Transverse colon (tissue), 4 donors: ENCODE measurements at regions not wholly inside any gene's neighbourhood (a gene's known extent, or its start where the extent isn't known, plus 50 kb on each side); places are given as distances from the start of the nearest gene placed in this dataset.

Experiments
- DNase-seq: peaks from one replicate; pipeline ENCODE4 v3.0.0-alpha.2; 2019
- H3K27ac ChIP-seq, 4 donors: fragments of 200-600 bp; sonication (generic); 2 replicates each; pipeline ENCODE4 v1.5.1; 2016 to 2018; ENCODE audit warnings: inconsistent platforms in 4 of 4
- H3K27me3 ChIP-seq: fragments of 200-600 bp; sonication (generic); 2 replicates; pipeline ENCODE4 v1.5.1; 2017; ENCODE audit warnings: inconsistent platforms
- H3K36me3 ChIP-seq, 4 donors: fragments of 200-600 bp; sonication (generic); 2 replicates each; pipeline ENCODE4 v1.5.1; 2017 to 2019; ENCODE audit warnings: inconsistent platforms in 4 of 4
- H3K4me1 ChIP-seq, 4 donors: fragments of 200-600 bp; sonication (generic); 2 replicates each; pipeline ENCODE4 v1.5.1; 2017 to 2020; ENCODE audit warnings: inconsistent platforms in 4 of 4
- H3K4me3 ChIP-seq, 4 donors: fragments of 200-600 bp; sonication (generic); 1 replicate in 1 of 4; 2 replicates in 3 of 4; pipeline versions ENCODE4 v1.5.1 to v1.6.1; 2017 to 2019; ENCODE audit warnings: inconsistent platforms in 4 of 4
- H3K9me3 ChIP-seq, 2 donors: fragments of 200-600 bp; sonication (generic); 2 replicates each; pipeline ENCODE4 v1.5.1; 2017 to 2019; ENCODE audit warnings: inconsistent platforms in 2 of 2
- EP300 ChIP-seq: sonication (generic); formaldehyde crosslinking; IDR thresholded peaks from one replicate; pipeline ENCODE4 v1.6.1; 2017; ENCODE audit warnings: antibody characterized with exemption, low read depth
- POLR2A ChIP-seq: fragments of 450-650 bp; IDR thresholded peaks from one replicate; pipeline ENCODE4 v1.6.1; 2016; ENCODE audit warnings: antibody characterized with exemption, mild to moderate bottlenecking, moderate library complexity
- POLR2AphosphoS5 ChIP-seq, 3 donors: sonication (generic); formaldehyde crosslinking; IDR thresholded peaks; one replicate each; pipeline ENCODE4 v1.6.1; 2016; ENCODE audit warnings: antibody characterized with exemption in 3 of 3
- WGBS, 2 donors: methylation state at CpG; one replicate each; pipeline ENCODE4 v1.1.5; 2018; ENCODE audit warnings: low coverage in 1 of 2; 5-methylcytosine and 5-hydroxymethylcytosine counted together
- in situ Hi-C, 4 donors: fragments of 200-750 bp; cut with MboI; loops; one replicate each; pipeline versions ENCODE4 v1.15.0 to v1.15.1; 2017; ENCODE audit warnings: low sequenced_read_pairs in 3 of 4, low pct_ligation_motif_present in 1 of 4, low pct_unique_long_range_greater_than_20kb in 1 of 4
- intact Hi-C: fragments of 100-400 bp; cut with DNase I; formaldehyde crosslinking; loops from one replicate; pipeline ENCODE4 v1.15.1; 2023; ENCODE audit warnings: low total_unique reads
- TF ChIP-seq, protein P1 (sequence below), 5 experiments: fragments of 200-600 bp in 3 of 5; fragments of 450-650 bp in 2 of 5; sonication (generic) in 3 of 5; IDR thresholded peaks; 1 replicate in 2 of 5; 2 replicates in 3 of 5; pipeline ENCODE4 v1.5.1; 2016 to 2017; ENCODE audit warnings: antibody characterized with exemption in 5 of 5, inconsistent platforms in 3 of 5, mild to moderate bottlenecking in 2 of 5, moderate library complexity in 1 of 5

DNA sequence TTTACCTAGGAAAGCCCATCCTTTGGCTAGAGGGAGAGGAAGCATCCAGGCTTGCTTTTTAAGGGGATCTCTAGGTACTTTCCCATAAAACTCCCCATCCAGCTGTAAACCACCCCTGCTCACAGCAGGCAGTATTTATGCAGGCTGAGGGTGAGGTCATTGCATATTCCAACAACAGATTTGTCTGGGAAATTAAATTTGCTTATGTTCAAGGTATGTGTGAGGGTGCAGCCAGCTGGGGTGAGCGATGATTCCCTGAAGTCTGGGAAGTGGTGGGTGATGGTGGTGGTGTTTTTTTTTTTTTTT, 96.3 kb upstream of the C1QTNF9B start:
- no peak overlapping the region for H3K4me3 ChIP-seq
- no peaks in the 10 kb centered on the region for H3K9me3 ChIP-seq
- no peak for DNase-seq
- no peak for TF ChIP-seq EP300
- TF ChIP-seq POLR2A, result no peak
- TF ChIP-seq, protein P1, sequence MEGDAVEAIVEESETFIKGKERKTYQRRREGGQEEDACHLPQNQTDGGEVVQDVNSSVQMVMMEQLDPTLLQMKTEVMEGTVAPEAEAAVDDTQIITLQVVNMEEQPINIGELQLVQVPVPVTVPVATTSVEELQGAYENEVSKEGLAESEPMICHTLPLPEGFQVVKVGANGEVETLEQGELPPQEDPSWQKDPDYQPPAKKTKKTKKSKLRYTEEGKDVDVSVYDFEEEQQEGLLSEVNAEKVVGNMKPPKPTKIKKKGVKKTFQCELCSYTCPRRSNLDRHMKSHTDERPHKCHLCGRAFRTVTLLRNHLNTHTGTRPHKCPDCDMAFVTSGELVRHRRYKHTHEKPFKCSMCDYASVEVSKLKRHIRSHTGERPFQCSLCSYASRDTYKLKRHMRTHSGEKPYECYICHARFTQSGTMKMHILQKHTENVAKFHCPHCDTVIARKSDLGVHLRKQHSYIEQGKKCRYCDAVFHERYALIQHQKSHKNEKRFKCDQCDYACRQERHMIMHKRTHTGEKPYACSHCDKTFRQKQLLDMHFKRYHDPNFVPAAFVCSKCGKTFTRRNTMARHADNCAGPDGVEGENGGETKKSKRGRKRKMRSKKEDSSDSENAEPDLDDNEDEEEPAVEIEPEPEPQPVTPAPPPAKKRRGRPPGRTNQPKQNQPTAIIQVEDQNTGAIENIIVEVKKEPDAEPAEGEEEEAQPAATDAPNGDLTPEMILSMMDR (IDR thresholded peaks at IDR 0.05), result no peak
- no peak for TF ChIP-seq POLR2AphosphoS5 (IDR thresholded peaks at IDR 0.05)
- in situ Hi-C loops (no loop called here), intact Hi-C loops (no loop called here)
- 74 to 100% methylated on average over 1 of the region's 1 CpG for WGBS, 2 donors
- H3K4me1 ChIP-seq, result peaks cover 0 to 20% (median 14%) of the 10 kb centered on the region in 4 donors
- H3K27ac ChIP-seq, result no peak overlapping the region
- H3K36me3 ChIP-seq, result no peaks in the 10 kb centered on the region
- no peaks in the 10 kb centered on the region for H3K27me3 ChIP-seq

DNA sequence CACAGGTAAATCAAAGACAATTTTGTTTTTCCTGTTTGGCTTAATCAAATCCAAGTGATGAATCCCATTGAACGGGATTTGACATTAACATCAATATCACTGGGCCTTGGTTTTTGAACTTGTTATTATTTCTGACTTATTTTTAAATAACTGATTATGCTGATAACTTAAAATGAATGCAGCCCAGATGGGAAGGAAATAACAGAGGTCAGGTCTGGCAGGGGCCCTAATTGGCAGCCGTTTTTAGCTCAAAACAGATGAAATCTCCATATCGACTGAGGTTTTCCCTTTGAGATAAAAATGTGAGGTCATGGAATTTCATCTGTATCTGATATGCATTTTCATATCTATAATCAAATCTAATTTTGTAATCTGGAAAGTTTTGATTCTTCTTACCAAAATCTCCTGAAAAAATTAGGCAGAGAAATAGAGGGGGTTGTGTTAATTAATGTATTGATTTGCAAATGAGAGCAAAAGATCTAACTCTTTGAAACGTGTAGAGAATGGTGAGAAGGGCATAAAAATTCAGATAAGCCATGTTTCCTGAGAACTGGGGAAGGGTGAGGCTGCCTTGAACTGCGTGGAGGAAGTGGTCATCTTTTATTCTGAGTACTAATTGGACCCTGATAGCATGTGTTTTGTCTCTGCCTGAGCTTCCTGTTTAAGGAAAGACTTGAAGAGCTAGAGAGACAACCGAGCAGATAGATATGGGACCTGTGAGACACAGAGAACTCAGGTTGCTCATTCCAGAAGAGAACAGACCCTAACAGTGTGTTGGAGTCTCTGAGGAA, 98.2 kb upstream of the C1QTNF9B start:
- peaks cover 0 to 11% (median 5%) of the 10 kb centered on the region in 4 donors for H3K4me1 ChIP-seq
- no peaks in the 10 kb centered on the region for H3K9me3 ChIP-seq
- in situ Hi-C loops (no loop called here), intact Hi-C loops (no loop called here)
- no peak overlapping the region for H3K27ac ChIP-seq
- 64 to 72% methylated on average over 6 of the region's 6 CpGs for WGBS, 2 donors
- no peak for DNase-seq
- H3K4me3 ChIP-seq, result no peak overlapping the region
- H3K27me3 ChIP-seq, result no peaks in the 10 kb centered on the region
- TF ChIP-seq POLR2AphosphoS5 (IDR thresholded peaks at IDR 0.05) (no peak), EP300 (no peak)
- no peaks in the 10 kb centered on the region for H3K36me3 ChIP-seq

DNA sequence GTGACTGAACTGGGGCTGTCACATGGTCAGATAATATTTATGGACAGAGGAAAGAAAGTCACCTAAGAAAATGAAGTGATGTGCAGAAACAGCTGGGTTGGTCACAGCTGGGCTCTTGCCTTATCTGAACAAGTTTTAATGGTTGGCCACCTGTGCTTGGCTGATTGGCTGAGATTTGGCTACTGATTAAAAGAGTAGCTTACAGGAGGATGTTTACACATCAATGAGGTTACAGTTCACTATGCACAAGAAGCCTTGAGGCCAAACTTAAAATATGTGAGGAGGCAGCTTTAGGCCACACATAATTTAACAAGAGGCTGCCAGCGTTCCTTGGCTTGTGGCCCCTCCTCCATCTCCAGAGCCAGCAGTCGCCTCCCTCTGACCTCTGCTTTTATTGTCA, 99.2 kb upstream of the C1QTNF9B start:
- Histone ChIP-seq H3K4me3 (no peak overlapping the region), H3K36me3 (no peaks in the 10 kb centered on the region), H3K27ac (no peak overlapping the region), H3K27me3 (no peaks in the 10 kb centered on the region), H3K4me1 (peaks cover 0 to under 1% (median under 1%) of the 10 kb centered on the region in 4 donors), H3K9me3 (no peaks in the 10 kb centered on the region)
- in situ Hi-C loops, result no loop called here
- TF ChIP-seq, protein P1 (IDR thresholded peaks at IDR 0.05), result no peak
- TF ChIP-seq POLR2AphosphoS5 (IDR thresholded peaks at IDR 0.05) (no peak), EP300 (no peak)
- DNase-seq, result no peak
- intact Hi-C loops, result no loop called here
- WGBS, 2 donors, result 69 to 71% methylated on average over 2 of the region's 2 CpGs

DNA sequence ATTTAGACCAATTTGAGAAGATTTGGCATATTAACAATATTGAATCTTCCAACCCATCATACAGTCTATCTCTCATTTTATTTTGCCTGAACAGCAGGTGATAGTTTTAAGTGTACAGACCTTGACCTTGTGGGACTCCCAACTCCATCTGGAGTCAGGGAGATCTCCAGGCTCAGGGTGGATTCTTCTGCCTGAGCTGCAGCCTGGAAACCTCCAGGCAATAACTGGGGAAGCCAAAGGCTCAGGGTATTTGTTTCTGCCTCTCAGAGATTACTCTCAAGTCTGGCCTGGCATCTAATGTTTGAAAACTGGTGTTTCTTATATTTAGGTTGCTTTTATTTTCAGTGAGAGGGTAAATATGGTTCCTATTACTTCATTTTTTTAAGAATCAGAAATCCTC, 102.1 kb upstream of the C1QTNF9B start:
- no peaks in the 10 kb centered on the region for H3K4me1 ChIP-seq
- H3K27ac ChIP-seq, result no peak overlapping the region
- H3K4me3 ChIP-seq, result no peak overlapping the region
- intact Hi-C loops (no loop called here), in situ Hi-C loops (no loop called here)
- no peaks in the 10 kb centered on the region for H3K9me3 ChIP-seq
- no peaks in the 10 kb centered on the region for H3K27me3 ChIP-seq
- no peak for DNase-seq
- H3K36me3 ChIP-seq, result no peaks in the 10 kb centered on the region
- TF ChIP-seq EP300 (no peak), POLR2AphosphoS5 (IDR thresholded peaks at IDR 0.05) (no peak), POLR2A (no peak)
- TF ChIP-seq, protein P1 (IDR thresholded peaks at IDR 0.05), result no peak
